ENCODE measurements at regions not wholly inside any gene's neighbourhood (a gene's known extent, or its start where the extent isn't known, plus 50 kb on each side); places are given as distances from the start of the nearest gene placed in this dataset.

DNA sequence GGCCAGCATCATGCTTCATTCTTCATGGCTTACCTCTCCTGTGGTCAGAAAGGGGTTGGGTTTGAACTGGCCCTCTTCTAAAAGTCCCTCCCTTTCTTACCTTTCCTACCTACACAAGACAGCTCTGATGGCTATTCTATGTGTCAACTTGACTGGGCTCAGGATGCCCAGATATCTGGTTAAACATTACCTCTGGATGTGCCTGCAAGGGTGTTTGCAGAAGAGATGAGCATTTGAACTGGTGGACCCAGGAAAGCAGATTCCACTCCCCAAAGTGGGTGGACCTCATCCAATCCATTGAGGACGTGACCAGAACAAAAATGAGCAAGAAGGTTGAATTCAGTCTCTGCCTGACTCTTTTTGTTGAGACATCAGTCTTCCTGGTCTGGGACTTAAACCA lies 79.0 kb upstream of the TCF7L2 start:
- DNase-seq (no peak), ATAC-seq (no peak)
- no peak overlapping the region for H3K27ac ChIP-seq
- no peak overlapping the region for H3K4me3 ChIP-seq
- no peaks in the 10 kb centered on the region for H3K4me1 ChIP-seq
- H3K36me3 ChIP-seq: no peaks in the 10 kb centered on the region
- TF ChIP-seq, protein P1, sequence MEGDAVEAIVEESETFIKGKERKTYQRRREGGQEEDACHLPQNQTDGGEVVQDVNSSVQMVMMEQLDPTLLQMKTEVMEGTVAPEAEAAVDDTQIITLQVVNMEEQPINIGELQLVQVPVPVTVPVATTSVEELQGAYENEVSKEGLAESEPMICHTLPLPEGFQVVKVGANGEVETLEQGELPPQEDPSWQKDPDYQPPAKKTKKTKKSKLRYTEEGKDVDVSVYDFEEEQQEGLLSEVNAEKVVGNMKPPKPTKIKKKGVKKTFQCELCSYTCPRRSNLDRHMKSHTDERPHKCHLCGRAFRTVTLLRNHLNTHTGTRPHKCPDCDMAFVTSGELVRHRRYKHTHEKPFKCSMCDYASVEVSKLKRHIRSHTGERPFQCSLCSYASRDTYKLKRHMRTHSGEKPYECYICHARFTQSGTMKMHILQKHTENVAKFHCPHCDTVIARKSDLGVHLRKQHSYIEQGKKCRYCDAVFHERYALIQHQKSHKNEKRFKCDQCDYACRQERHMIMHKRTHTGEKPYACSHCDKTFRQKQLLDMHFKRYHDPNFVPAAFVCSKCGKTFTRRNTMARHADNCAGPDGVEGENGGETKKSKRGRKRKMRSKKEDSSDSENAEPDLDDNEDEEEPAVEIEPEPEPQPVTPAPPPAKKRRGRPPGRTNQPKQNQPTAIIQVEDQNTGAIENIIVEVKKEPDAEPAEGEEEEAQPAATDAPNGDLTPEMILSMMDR (IDR thresholded peaks at IDR 0.05): no peak
- intact Hi-C loops (cut with DNase I): no loop called here
- no peaks in the 10 kb centered on the region for H3K27me3 ChIP-seq (ENCODE audit: low read depth)
- peaks cover 16% of the 10 kb centered on the region for H3K9me3 ChIP-seq

DNA sequence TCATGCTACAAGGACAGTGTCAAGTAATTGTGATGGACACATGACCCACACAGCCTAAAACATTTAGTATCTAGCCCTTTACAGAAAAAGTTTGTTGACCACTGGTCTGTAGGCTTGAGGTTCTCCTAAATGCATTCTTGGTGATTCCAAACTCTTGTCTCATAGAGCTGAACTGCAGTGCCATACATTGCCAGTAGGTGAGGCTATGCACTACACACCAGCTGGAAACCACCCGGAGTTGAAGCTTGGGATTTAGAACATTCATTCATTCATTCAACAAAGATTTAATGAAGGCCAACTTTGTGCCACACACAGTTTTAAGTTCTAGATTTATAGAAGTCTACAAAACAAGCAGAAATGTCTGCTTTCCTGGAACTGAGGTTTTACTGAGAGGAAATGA lies 77.3 kb upstream of the TCF7L2 start:
- intact Hi-C loops (cut with DNase I): no loop called here
- TF ChIP-seq, protein P1 (IDR thresholded peaks at IDR 0.05): peak; percentile 14
- H3K27ac ChIP-seq: no peak overlapping the region
- H3K4me3 ChIP-seq: no peak overlapping the region
- peaks cover 16% of the 10 kb centered on the region for H3K9me3 ChIP-seq
- H3K27me3 ChIP-seq (ENCODE audit: low read depth): no peaks in the 10 kb centered on the region
- H3K36me3 ChIP-seq: no peaks in the 10 kb centered on the region
- DNase-seq: no peak
- H3K4me1 ChIP-seq: no peaks in the 10 kb centered on the region
- ATAC-seq: no peak

DNA sequence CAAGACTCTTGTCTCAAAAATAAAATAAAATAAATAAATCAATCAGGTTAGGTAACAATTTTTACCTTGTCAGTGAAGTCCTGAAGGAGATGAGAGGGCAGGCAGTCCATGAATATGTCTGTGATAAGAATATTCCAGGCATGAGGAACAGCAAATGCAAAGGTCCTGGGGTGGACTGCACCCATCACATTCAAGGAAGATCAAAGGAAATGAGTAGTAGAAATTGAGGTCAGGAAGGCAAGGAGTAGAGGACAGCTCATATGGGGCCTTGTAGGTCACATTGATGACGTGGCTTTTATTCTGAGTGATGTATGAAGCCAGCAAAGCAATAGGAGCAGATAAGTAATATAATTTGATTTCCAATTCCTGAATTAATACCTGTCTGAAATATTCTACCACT lies 76.5 kb upstream of the TCF7L2 start:
- H3K27ac ChIP-seq: no peak overlapping the region
- intact Hi-C loops (cut with DNase I): no loop called here
- H3K4me3 ChIP-seq: no peak overlapping the region
- H3K4me1 ChIP-seq: no peaks in the 10 kb centered on the region
- no peaks in the 10 kb centered on the region for H3K36me3 ChIP-seq
- ATAC-seq (no peak), DNase-seq (no peak)
- TF ChIP-seq, protein P1 (IDR thresholded peaks at IDR 0.05): no peak
- no peaks in the 10 kb centered on the region for H3K27me3 ChIP-seq (ENCODE audit: low read depth)
- peaks cover 16% of the 10 kb centered on the region for H3K9me3 ChIP-seq

DNA sequence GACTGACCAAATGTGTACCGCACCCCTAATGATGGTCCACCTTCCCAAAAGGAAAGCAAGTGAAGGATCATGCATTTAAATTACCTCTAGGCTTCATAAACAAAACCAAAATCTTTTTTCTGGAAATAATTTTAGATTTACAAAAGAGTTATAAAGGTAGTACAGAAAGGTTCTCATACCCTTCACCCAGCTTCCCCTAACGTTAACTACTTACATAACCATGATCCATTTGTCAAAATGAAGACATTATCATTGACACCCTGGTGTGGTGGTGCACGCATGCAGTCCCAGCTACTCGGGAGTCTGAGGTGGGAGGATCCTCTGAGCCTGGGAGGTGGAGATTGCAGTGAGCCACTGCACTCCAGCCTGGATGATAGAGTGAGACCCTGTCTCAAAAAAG lies 75.1 kb upstream of the TCF7L2 start:
- Histone ChIP-seq H3K27me3 (ENCODE audit: low read depth) (no peaks in the 10 kb centered on the region), H3K36me3 (no peaks in the 10 kb centered on the region), H3K9me3 (peaks cover 16% of the 10 kb centered on the region), H3K4me3 (no peak overlapping the region), H3K27ac (no peak overlapping the region), H3K4me1 (no peaks in the 10 kb centered on the region)
- intact Hi-C loops (cut with DNase I): no loop called here
- ATAC-seq: no peak
- TF ChIP-seq, protein P1 (IDR thresholded peaks at IDR 0.05): no peak
- no peak for DNase-seq

DNA sequence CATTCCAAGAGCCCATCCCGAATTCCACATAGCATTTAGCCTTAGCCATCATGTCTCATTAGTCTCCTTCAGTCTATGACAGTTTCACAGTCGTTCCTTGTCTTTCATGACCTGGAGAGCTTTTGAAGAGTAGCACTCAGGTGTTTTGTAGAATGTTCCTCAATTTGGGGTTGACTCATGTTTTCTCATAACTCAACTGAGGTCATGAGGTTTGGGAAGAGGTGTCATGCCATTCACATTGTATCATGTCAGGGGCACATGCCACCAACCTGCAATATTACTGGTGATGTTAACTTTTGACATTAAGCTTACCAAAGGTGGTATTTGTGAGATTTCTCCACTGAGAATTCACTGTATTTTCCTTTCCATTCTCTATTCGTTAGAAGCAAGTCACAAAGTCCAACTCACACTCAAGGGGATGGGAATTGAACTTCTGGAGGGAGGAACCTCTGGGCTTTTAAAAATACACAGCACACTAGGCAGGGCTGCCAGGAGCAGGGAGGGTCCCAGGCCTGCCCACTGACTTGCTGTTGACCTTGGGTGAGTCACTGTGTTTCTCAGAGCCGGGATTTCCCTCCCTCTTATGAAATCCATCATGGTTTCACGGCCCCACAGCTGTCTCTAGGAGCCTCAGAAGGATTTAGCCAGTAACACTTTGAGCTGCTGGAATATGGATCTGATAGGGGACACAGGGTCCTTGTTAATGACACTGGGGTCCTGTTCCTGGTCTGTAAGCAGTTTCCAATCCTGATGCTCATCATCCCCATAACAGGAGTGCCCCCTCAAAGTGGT lies 74.4 kb upstream of the TCF7L2 start:
- intact Hi-C loops (cut with DNase I): no loop called here
- no peak overlapping the region for H3K27ac ChIP-seq
- H3K4me1 ChIP-seq: no peaks in the 10 kb centered on the region
- peak in 1 of 2 donors; percentile 40 for ATAC-seq
- H3K36me3 ChIP-seq: no peaks in the 10 kb centered on the region
- H3K9me3 ChIP-seq: peaks cover 16% of the 10 kb centered on the region
- no peak overlapping the region for H3K4me3 ChIP-seq
- DNase-seq: no peak
- TF ChIP-seq, protein P1 (IDR thresholded peaks at IDR 0.05): no peak
- H3K27me3 ChIP-seq (ENCODE audit: low read depth): no peaks in the 10 kb centered on the region
